Natural killer cell (primary cell): ENCODE measurements at regions not wholly inside any gene's neighbourhood (a gene's known extent, or its start where the extent isn't known, plus 50 kb on each side); places are given as distances from the start of the nearest gene placed in this dataset.
"Not testable (repeated sequence)": the region's sequence is repeated elsewhere in the genome, so short reads cannot be mapped to it uniquely, and the experiment has no call there.

Source experiments
- ATAC-seq, 3 donors: fragments of 150-1000 bp in 2 of 3; fragments of 200-7000 bp in 1 of 3; cut with Tn5 transposase; 1 replicate in 1 of 3; 2 replicates in 2 of 3; pipeline ENCODE4 v1.10.0; 2021; ENCODE audit warnings: mild to moderate bottlenecking in 2 of 3, moderate library complexity in 2 of 3
- DNase-seq, 2 donors: peaks; one replicate each; pipeline versions ENCODE4 v3.0.0 to v3.0.0-alpha.2; 2013 to 2021; ENCODE audit warnings: mixed read lengths in 1 of 2
- H3K27ac ChIP-seq: one replicate; pipeline ENCODE4 v1.5.1; 2013; ENCODE audit warnings: mild to moderate bottlenecking, low read length
- H3K27me3 ChIP-seq: one replicate; pipeline ENCODE4 v1.6.1; 2013; ENCODE audit warnings: low read length; ENCODE audit not compliant: control insufficient read depth, insufficient read depth
- H3K36me3 ChIP-seq: one replicate; pipeline ENCODE4 v1.6.1; 2013; ENCODE audit warnings: low read length; ENCODE audit not compliant: control insufficient read depth, insufficient read depth
- H3K4me1 ChIP-seq: one replicate; pipeline ENCODE4 v1.6.1; 2013; ENCODE audit warnings: low read length; ENCODE audit not compliant: control insufficient read depth, insufficient read depth
- H3K4me3 ChIP-seq: one replicate; pipeline ENCODE4 v1.5.1; 2013; ENCODE audit warnings: low read length
- H3K9me3 ChIP-seq: one replicate; pipeline ENCODE4 v1.6.1; 2013; ENCODE audit warnings: low read length; ENCODE audit not compliant: control insufficient read depth, insufficient read depth
- H3K27ac Mint-ChIP-seq, 2 donors: one replicate each; pipeline ENCODE4 v1.8.0; 2022; ENCODE audit warnings: mild to moderate bottlenecking in 2 of 2, mixed read lengths in 2 of 2, moderate library complexity in 1 of 2
- H3K27me3 Mint-ChIP-seq, 2 donors: one replicate each; pipeline ENCODE4 v1.8.0; 2022; ENCODE audit warnings: low read depth in 2 of 2, mixed read lengths in 2 of 2
- H3K36me3 Mint-ChIP-seq: one replicate; pipeline ENCODE4 v1.8.0; 2022; ENCODE audit warnings: mixed read lengths
- H3K4me1 Mint-ChIP-seq, 2 donors: one replicate each; pipeline ENCODE4 v1.8.0; 2022; ENCODE audit warnings: mixed read lengths in 2 of 2
- H3K4me3 Mint-ChIP-seq: one replicate; pipeline ENCODE4 v1.8.0; 2022; ENCODE audit warnings: mild to moderate bottlenecking, moderate library complexity, mixed read lengths
- H3K9me3 Mint-ChIP-seq, 2 donors: one replicate each; pipeline ENCODE4 v1.8.0; 2022; ENCODE audit warnings: mixed read lengths in 2 of 2
- CTCF ChIP-seq: fragments of 200-600 bp; IDR thresholded peaks from one replicate; pipeline ENCODE4 v1.8.0; 2022; ENCODE audit warnings: antibody characterized with exemption
- WGBS: methylation state at CpG from one replicate; pipeline ENCODE4 v1.1.7; 2013; ENCODE audit warnings: missing lambda C conversion rate; ENCODE audit not compliant: insufficient coverage; 5-methylcytosine and 5-hydroxymethylcytosine counted together
- intact Hi-C: fragments of 100-400 bp; cut with micrococcal nuclease; formaldehyde crosslinking; loops from one replicate; pipeline ENCODE4 v1.14.2; 2022

DNA sequence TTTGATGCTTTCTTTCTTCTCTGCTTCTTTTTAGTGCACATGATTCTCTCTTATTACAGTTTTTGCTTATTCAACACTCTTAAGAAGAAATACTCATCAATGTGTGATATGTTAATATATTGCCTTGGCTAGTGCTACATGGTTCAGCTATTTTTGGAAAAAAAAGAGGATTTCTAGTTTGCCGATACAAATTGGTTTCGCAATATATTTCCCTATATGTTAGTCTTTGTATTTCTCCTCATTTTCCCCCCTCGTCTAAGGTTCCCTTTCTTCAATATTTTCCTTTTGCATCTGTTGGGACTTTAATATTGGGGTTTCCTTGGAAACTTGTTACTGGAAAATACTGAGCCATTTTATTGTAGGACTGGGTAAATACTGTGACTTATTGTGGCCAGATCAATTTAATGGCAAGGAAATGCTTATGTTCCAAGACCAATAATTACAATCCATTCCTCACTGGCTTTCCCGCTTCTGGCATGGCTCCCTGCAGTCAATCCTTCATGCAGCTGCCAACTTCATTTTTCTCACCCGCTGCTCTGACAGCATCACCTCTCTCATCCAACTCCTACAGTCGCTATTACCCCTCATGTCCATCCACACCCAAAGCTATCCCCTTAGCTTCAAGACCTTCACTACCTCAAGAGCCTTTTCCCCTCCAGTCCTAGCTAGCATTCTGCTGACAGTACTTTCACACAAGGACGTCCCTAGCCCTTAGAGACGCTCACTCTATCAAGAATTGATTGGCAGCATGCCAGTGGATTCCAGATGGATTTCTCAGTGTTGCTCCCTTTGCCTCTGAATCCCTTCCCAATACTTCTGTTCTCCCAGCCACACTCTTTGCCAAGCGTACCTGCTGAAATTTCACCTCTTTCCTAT is 280.1 kb upstream of the TMTC4 start:
- 91% methylated on average over 5 of the region's 9 CpGs for WGBS
- Mint-ChIP-seq H3K4me1 (no peaks in the 10 kb centered on the region), H3K27me3 (peaks cover 0 to 5% of the 10 kb centered on the region in 2 donors), H3K27ac (no peak overlapping the region), H3K4me3 (no peak overlapping the region), H3K9me3 (no peaks in the 10 kb centered on the region), H3K36me3 (no peaks in the 10 kb centered on the region)
- DNase-seq (no peak), ATAC-seq (no peak)
- TF ChIP-seq CTCF: no peak
- Histone ChIP-seq H3K36me3 (no peaks in the 10 kb centered on the region), H3K27ac (no peak overlapping the region), H3K9me3 (no peaks in the 10 kb centered on the region), H3K4me3 (no peak overlapping the region), H3K27me3 (no peaks in the 10 kb centered on the region), H3K4me1 (no peaks in the 10 kb centered on the region)
- intact Hi-C loops: no loop called here

GRCh38 chr13:100951016-100951415 is 276.4 kb upstream of the TMTC4 start:
- Mint-ChIP-seq H3K27ac (no peak overlapping the region), H3K36me3 (no peaks in the 10 kb centered on the region), H3K4me3 (no peak overlapping the region), H3K9me3 (peaks cover 0 to 2% of the 10 kb centered on the region in 2 donors), H3K27me3 (peaks cover 5 to 8% of the 10 kb centered on the region in 2 donors), H3K4me1 (no peaks in the 10 kb centered on the region)
- Histone ChIP-seq H3K27me3 (no peaks in the 10 kb centered on the region), H3K9me3 (no peaks in the 10 kb centered on the region), H3K27ac (no peak overlapping the region), H3K36me3 (no peaks in the 10 kb centered on the region), H3K4me1 (no peaks in the 10 kb centered on the region), H3K4me3 (no peak overlapping the region)
- DNase-seq (no peak), ATAC-seq (no peak)
- 94% methylated on average over 4 of the region's 4 CpGs for WGBS
- intact Hi-C loops: no loop called here
- no peak for TF ChIP-seq CTCF

DNA sequence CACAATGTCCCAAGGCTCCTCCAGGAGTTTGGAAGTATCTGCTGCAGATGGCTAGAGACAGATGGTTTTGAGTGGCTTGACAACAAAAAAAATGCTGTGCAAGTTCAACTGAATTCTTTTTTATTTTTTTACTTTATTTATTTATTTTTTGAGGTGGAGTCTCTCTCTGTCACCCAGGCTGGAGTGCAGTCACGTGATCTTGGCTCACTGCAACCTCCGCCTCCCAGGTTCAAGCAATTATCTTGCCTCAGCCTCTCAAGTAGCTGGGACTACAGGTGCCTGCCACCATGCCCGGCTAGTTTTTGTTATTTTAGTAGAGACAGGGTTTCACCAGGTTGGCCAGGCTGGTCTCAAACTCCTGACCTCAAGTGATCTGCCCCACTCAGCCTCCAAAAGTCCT is 274.3 kb upstream of the TMTC4 start:
- peaks cover 5 to 13% of the 10 kb centered on the region in 2 donors for H3K27me3 Mint-ChIP-seq
- H3K4me3 Mint-ChIP-seq, intact Hi-C loops, ATAC-seq, H3K27me3 ChIP-seq, H3K36me3 Mint-ChIP-seq, H3K27ac Mint-ChIP-seq, H3K9me3 Mint-ChIP-seq, DNase-seq, H3K27ac ChIP-seq, H3K36me3 ChIP-seq, H3K4me1 ChIP-seq, H3K4me1 Mint-ChIP-seq, H3K4me3 ChIP-seq, H3K9me3 ChIP-seq: not testable (repeated sequence)
- WGBS: 80% methylated on average over 3 of the region's 3 CpGs

- Histone ChIP-seq H3K4me3 (no peak overlapping the region), H3K27ac (no peak overlapping the region), H3K27me3 (no peaks in the 10 kb centered on the region), H3K4me1 (no peaks in the 10 kb centered on the region), H3K36me3 (no peaks in the 10 kb centered on the region), H3K9me3 (no peaks in the 10 kb centered on the region)
- intact Hi-C loops: no loop called here
- H3K4me3 Mint-ChIP-seq: no peak overlapping the region
- peaks cover 5 to 15% of the 10 kb centered on the region in 2 donors for H3K27me3 Mint-ChIP-seq
- H3K36me3 Mint-ChIP-seq: no peaks in the 10 kb centered on the region
- DNase-seq (no peak), ATAC-seq (no peak)
- H3K4me1 Mint-ChIP-seq: no peaks in the 10 kb centered on the region
- no peak overlapping the region for H3K27ac Mint-ChIP-seq
- no peak for TF ChIP-seq CTCF
- 82% methylated on average over 4 of the region's 4 CpGs for WGBS
- H3K9me3 Mint-ChIP-seq: peaks cover 0 to 2% of the 10 kb centered on the region in 2 donors
Observed at GRCh38 chr13:100946588-100946987, 272.0 kb upstream of the TMTC4 start.
